ENCODE measurements at regions not wholly inside any gene's neighbourhood (a gene's known extent, or its start where the extent isn't known, plus 50 kb on each side); places are given as distances from the start of the nearest gene placed in this dataset.

DNA sequence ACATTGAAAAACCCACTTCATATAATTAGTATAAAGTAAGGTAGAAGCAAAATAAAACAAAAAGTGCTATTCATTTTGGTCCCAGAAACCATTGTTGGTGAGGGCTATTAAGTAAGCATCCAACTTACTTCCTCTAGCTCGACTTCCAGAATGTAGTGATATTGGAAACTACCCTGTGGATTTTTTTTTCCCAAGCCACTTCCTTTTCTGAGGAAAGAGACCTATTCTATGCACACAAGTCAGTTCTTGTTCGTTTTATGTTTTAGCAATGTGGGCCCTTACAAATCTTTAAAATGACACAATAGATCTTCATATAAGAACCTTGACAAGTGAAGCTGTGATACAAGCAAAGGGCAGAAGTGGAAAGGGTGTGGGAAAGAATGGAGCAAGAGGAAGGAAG, 402.0 kb upstream of the TBL1XR1 start:
- no peak for DNase-seq (ENCODE audit: low read depth)
- no peak overlapping the region for H3K4me3 ChIP-seq (ENCODE audit: low read depth, low read length)
- TF ChIP-seq, protein P1, sequence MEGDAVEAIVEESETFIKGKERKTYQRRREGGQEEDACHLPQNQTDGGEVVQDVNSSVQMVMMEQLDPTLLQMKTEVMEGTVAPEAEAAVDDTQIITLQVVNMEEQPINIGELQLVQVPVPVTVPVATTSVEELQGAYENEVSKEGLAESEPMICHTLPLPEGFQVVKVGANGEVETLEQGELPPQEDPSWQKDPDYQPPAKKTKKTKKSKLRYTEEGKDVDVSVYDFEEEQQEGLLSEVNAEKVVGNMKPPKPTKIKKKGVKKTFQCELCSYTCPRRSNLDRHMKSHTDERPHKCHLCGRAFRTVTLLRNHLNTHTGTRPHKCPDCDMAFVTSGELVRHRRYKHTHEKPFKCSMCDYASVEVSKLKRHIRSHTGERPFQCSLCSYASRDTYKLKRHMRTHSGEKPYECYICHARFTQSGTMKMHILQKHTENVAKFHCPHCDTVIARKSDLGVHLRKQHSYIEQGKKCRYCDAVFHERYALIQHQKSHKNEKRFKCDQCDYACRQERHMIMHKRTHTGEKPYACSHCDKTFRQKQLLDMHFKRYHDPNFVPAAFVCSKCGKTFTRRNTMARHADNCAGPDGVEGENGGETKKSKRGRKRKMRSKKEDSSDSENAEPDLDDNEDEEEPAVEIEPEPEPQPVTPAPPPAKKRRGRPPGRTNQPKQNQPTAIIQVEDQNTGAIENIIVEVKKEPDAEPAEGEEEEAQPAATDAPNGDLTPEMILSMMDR (conservative IDR thresholded peaks at IDR 0.05; ENCODE audit: low read depth, low read length), result no peak

DNA sequence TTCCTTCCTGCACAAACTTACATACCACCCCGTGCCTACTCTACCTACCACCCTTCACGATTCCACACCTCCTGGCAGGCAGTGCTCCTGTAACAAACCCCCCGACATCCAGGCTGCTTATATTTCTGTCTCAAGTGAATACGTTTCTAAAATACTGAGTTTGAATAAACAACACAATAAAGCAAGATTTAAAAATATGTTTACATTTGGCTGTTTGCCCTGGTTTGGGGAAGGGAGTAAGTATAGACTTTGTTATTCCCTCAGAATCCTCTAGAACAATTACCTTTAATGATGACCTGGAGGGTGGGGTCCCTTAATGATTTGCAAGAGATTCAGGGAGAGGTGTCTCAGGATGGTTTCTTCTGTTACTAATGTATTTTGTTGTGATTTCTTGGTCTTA, 402.6 kb upstream of the TBL1XR1 start:
- no peak overlapping the region for H3K4me3 ChIP-seq (ENCODE audit: low read depth, low read length)
- TF ChIP-seq, protein P1 (conservative IDR thresholded peaks at IDR 0.05; ENCODE audit: low read depth, low read length), result no peak
- DNase-seq (ENCODE audit: low read depth), result no peak

DNA sequence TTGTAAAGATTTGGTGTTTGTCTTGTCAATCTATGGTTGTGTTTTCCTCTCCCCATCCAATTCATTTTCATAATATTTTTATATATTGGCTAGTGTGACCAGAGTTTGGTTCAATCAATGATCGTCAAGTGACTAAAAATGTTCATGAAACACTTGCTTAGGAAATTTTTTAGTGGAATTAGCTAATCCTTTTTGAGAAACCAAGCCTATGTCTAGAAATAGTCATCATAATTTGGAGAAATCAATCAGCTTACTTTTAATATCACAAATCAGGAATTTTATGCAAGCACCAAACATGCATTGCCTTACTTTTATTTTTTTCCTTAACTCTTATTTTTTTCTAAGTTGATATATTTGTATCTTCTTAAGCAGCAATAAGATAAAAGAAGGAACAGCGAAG, 403.1 kb upstream of the TBL1XR1 start:
- no peak overlapping the region for H3K4me3 ChIP-seq (ENCODE audit: low read depth, low read length)
- TF ChIP-seq, protein P1 (conservative IDR thresholded peaks at IDR 0.05; ENCODE audit: low read depth, low read length), result no peak
- no peak for DNase-seq (ENCODE audit: low read depth)

DNA sequence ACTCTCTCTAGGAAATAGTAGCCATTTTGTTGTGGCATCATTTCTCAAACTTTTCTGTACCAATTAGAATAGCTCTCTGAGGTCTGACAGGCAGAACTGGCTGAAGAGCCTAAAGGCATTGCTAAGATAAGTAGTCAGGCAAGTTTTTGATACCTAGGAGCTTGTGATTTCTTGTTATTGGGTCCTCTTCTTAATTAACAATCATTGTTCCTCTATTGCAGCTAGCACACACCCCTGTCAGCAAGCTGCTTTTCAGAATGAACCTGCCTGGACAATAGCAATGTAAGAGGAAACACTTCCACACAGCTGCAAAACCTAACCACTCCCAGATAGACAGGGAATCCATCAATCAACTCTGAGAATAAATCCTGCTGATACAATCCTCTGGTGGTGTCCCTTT, 403.9 kb upstream of the TBL1XR1 start:
- TF ChIP-seq, protein P1 (conservative IDR thresholded peaks at IDR 0.05; ENCODE audit: low read depth, low read length), result no peak
- no peak for DNase-seq (ENCODE audit: low read depth)
- no peak overlapping the region for H3K4me3 ChIP-seq (ENCODE audit: low read depth, low read length)

DNA sequence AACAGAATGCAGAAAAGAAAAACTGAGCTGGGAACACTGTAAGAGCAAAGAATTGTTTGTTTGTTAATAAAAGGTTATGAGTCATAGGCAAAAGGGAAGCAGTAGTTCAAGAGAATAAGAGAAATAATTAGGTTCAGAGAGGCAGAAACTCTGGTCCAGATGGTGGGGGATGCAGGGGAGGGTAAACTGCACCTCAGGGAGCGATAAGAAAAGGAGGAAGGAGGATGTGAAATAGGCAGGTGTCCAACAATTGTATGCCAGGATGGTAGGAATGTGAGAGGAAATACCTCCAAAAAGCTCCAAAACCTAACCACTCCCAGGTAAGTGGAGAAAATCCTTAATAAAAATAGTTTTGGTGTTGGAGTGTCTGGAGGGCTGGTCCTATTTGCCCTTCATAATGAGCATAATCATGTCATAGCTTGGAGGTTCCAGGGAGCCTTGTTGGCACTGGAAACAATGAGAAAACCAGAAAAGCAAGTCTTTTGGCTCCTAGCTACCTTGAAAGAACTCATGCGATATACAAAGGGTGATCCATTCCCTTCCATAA, 405.4 kb upstream of the TBL1XR1 start:
- H3K4me3 ChIP-seq (ENCODE audit: low read depth, low read length), result no peak overlapping the region
- peak; percentile 47 for DNase-seq (ENCODE audit: low read depth)
- TF ChIP-seq, protein P1 (conservative IDR thresholded peaks at IDR 0.05; ENCODE audit: low read depth, low read length), result no peak

DNA sequence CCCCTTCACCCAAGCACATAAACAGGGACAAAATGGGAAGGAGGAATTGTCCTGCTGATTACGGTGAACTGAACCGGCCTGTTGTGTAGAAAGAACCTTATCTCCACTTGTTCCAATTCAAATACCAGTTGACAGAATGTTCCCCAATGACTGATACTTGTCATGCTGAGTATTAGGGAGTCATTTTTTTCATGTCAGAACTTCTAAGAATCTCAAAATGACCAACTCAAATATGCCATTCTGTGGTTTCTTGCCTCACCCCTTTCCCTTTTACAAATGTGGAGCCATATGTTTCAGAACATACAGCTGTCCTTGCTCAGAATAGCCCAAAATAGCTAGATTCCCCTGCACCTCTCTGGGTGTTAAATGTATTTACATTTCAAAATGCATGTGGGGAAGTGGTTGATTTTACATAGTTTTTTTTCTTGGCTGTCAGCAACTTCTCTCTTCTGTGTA, 405.9 kb upstream of the TBL1XR1 start:
- peak; percentile 75 for DNase-seq (ENCODE audit: low read depth)
- H3K4me3 ChIP-seq (ENCODE audit: low read depth, low read length), result no peak overlapping the region
- TF ChIP-seq, protein P1 (conservative IDR thresholded peaks at IDR 0.05; ENCODE audit: low read depth, low read length), result no peak

DNA sequence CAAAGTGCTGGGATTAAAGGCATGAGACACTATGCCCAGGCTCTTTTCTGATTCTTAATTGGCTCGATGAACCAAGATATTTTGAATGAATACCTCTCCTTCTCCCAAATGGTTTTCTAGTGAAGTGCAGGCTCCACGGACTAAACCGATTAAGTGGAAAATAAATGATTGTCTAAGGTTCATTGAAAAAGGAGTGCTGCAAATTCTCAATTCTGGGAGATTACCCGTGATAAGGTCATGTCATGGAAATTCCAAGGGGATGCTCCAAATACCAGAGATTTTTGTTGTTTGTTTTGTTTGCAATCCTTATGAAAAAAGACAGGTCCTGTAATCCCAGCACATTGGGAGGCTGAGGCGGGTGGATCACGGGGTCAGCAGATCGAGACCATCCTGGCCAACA, 406.9 kb upstream of the TBL1XR1 start:
- no peak for DNase-seq (ENCODE audit: low read depth)
- H3K4me3 ChIP-seq (ENCODE audit: low read depth, low read length), result no peak overlapping the region
- TF ChIP-seq, protein P1 (conservative IDR thresholded peaks at IDR 0.05; ENCODE audit: low read depth, low read length), result no peak

Data from choroid plexus epithelial cell (primary cell).